Choroid plexus epithelial cell (primary cell): ENCODE measurements at regions not wholly inside any gene's neighbourhood (a gene's known extent, or its start where the extent isn't known, plus 50 kb on each side); places are given as distances from the start of the nearest gene placed in this dataset.

ENCODE experiments used
- DNase-seq: peaks from one replicate; pipeline ENCODE4 v3.0.0-alpha.2; 2010; ENCODE audit warnings: low read depth
- H3K4me3 ChIP-seq: 2 replicates; pipeline ENCODE4 v1.5.1; 2011; ENCODE audit warnings: low read depth, mild to moderate bottlenecking, control low read depth, low read length, moderate library complexity
- TF ChIP-seq, protein P1 (sequence below): conservative IDR thresholded peaks from 2 replicates; pipeline ENCODE4 v1.5.1; 2011; ENCODE audit warnings: low read depth, mild to moderate bottlenecking, control low read depth, inconsistent platforms, low read length, moderate library complexity

DNA sequence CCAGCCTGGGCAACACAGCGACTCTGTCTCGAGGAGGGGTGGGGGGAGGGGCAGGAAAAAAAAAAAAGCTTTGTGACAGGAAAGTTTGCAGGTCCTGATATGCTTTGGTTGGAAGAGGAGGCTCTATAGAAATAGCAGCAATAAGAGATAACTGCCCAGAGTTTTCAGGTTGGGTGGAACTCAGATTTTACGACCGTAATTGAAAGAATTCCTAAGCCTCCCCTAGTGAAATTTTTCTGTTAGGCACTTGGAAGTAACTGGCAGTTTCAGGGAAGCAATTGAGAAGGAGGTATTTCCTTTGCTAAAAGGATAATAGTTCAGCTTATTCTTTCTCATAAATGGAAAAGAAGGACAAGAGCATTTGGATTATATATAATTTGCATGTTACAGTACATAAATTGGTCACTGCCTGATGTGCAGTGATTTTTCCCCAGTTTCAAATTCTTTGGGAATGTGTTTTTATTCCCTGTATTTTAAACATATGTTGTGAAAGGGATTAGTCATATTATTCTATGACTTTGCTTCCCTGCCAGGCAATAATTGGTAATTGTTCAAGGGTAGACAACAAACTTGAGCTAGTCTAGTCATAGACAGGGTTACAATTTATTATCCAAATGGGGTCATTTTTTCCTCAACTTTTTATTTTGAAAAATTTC lies 452.8 kb downstream of the AEBP2 start:
- no peak for DNase-seq
- no peak overlapping the region for H3K4me3 ChIP-seq
- TF ChIP-seq, protein P1, sequence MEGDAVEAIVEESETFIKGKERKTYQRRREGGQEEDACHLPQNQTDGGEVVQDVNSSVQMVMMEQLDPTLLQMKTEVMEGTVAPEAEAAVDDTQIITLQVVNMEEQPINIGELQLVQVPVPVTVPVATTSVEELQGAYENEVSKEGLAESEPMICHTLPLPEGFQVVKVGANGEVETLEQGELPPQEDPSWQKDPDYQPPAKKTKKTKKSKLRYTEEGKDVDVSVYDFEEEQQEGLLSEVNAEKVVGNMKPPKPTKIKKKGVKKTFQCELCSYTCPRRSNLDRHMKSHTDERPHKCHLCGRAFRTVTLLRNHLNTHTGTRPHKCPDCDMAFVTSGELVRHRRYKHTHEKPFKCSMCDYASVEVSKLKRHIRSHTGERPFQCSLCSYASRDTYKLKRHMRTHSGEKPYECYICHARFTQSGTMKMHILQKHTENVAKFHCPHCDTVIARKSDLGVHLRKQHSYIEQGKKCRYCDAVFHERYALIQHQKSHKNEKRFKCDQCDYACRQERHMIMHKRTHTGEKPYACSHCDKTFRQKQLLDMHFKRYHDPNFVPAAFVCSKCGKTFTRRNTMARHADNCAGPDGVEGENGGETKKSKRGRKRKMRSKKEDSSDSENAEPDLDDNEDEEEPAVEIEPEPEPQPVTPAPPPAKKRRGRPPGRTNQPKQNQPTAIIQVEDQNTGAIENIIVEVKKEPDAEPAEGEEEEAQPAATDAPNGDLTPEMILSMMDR, result no peak

DNA sequence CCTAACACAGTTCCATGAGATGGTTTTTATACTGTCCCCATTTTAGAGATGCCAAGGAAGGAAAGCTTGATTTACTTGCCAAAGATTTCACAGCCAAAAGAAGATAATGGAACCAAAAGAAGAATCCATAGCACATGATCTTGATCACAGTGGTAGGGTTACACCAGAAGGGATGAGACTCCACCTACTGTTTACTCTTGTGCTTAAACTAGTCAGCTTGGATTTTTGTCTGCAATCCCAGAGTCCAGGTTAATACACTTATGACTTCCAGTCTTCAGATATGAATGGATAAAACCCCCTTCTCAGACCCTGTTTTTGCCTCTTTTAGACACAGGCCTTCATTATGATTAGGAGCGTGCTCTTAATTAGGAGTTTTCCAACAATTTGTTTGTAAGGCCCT lies 454.2 kb downstream of the AEBP2 start:
- TF ChIP-seq, protein P1, result peak; percentile 65
- H3K4me3 ChIP-seq, result no peak overlapping the region
- DNase-seq, result peak; percentile 87

DNA sequence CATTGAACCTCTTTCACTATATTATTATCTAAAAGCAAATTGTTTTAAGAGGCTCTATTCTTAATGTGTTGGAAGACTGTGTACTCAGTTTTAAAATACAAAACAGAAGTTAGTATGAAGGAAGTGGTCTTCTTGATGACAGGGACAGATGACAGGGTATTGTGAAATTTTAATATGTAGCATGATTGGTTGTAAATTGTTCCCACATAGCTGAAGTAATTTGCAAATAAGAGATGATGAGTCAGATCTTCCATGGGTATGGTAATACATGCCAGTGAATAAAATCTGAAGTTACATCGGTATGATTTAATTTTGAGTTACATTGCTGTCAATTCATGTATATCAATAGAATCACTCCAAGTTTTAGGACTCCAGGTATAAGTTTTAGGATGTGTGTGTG lies 454.8 kb downstream of the AEBP2 start:
- DNase-seq, result peak; percentile 67
- no peak overlapping the region for H3K4me3 ChIP-seq
- TF ChIP-seq, protein P1, result no peak

DNA sequence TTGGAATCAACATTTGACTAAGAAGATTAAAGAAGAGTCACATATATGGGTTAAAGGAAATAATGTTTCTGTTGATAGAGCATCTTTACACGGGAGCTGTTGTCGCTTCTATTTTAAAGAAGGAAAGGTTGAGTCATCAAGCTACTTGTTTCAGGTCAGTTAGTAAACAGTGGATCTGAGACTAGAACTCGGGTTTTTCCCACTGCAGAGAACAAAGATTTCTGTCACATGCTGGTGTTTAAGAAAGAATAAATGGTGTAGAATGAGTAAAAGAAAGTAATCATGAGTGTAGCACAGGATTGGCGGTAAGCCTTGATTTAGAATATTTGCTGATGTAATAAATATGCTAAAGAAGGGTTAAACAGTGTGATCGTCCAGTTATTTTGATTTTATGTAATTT lies 455.5 kb downstream of the AEBP2 start:
- H3K4me3 ChIP-seq, result no peak overlapping the region
- TF ChIP-seq, protein P1, result no peak
- peak; percentile 65 for DNase-seq

DNA sequence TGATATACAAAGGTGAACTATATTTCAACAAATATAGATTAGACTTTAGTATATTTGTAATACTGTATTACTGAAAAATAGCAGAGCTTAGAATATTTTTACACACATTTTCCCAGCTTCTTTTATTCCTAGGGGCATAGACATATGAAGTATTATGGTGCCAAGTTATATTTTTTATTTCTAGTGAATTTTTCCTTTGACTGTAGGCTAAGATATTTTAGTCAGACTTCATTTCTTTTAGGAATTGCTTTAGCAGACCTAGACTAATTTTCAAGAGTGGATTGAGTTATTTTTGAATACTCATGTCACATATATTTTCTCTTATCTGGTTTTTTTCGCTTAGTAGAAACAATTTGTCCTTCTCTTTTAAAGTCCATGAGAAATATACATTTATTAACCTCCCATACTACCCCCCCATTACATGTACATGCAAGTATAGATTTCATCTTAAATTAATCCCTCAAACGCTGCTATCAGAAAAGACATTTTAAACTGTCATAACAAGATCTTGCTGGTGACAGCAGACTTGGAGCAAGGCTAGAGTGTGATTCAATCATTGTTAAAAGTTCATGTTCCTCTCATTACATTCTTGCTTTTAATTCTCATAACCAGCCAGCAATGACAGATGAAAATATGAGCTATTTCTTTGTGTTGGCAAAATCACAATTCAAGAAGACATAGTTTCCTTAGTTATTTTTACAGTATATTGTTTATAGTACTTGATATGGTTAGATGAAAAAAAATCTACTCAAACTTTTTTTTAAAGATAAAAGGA lies 456.1 kb downstream of the AEBP2 start:
- TF ChIP-seq, protein P1, result no peak
- no peak overlapping the region for H3K4me3 ChIP-seq
- DNase-seq, result no peak

DNA sequence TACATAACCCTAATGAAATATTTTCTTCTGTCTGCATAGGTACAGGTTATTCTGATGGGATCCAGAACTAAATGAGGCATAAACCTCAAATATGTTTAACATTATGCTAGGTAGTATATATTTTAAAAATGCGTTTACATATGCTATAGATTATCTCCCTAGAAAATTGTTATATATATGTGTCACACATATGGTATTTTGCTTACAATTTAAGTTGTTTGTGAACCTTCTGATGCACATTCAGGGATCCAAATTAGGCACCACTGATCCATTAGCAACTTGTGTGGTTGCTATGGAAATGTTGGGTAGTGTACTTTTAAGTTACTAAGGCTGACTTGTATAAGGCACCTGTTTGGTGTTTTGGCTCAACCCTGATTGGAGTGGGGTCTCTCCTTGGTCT lies 456.7 kb downstream of the AEBP2 start:
- TF ChIP-seq, protein P1, result no peak
- DNase-seq, result no peak
- no peak overlapping the region for H3K4me3 ChIP-seq
